CD14-positive monocyte (primary cell): ENCODE measurements at regions not wholly inside any gene's neighbourhood (a gene's known extent, or its start where the extent isn't known, plus 50 kb on each side); places are given as distances from the start of the nearest gene placed in this dataset.

Experiments
- DNase-seq, 3 donors: peaks; one replicate each; pipeline ENCODE4 v3.0.0-alpha.2; 2011 to 2022
- H2AFZ ChIP-seq: 2 replicates; pipeline ENCODE4 v1.6.0; 2012; ENCODE audit warnings: mild to moderate bottlenecking, low read depth, low read length, inconsistent platforms; ENCODE audit not compliant: insufficient read depth, poor library complexity, severe bottlenecking
- H3K27ac ChIP-seq, 2 donors: 1 replicate in 1 of 2; 2 replicates in 1 of 2; pipeline ENCODE4 v1.5.1; 2012 to 2013; ENCODE audit warnings: low read length in 2 of 2, control low read depth in 1 of 2, inconsistent platforms in 1 of 2, low read depth in 1 of 2, mild to moderate bottlenecking in 1 of 2
- H3K27me3 ChIP-seq, 2 donors: one replicate each; pipeline versions ENCODE4 v1.6.0 to v1.6.1; 2011 to 2013; ENCODE audit warnings: low read length in 2 of 2; ENCODE audit not compliant: control insufficient read depth in 2 of 2, insufficient read depth in 2 of 2
- H3K36me3 ChIP-seq, 2 donors: replicated peaks in 1 of 2; 1 replicate in 1 of 2; 2 replicates in 1 of 2; pipeline versions ENCODE4 v1.5.1 to v1.6.1; 2012 to 2013; ENCODE audit warnings: low read length in 2 of 2, control low read depth in 1 of 2, inconsistent platforms in 1 of 2, mild to moderate bottlenecking in 1 of 2; ENCODE audit not compliant: insufficient read depth in 2 of 2, control insufficient read depth in 1 of 2
- H3K4me1 ChIP-seq, 2 donors: 1 replicate in 1 of 2; 2 replicates in 1 of 2; pipeline versions ENCODE4 v1.5.1 to v1.6.1; 2012 to 2013; ENCODE audit warnings: low read length in 2 of 2, control low read depth in 1 of 2, inconsistent platforms in 1 of 2, mild to moderate bottlenecking in 1 of 2, moderate library complexity in 1 of 2; ENCODE audit not compliant: insufficient read depth in 2 of 2, control insufficient read depth in 1 of 2
- H3K4me2 ChIP-seq: replicated peaks from 2 replicates; pipeline ENCODE3; 2012; ENCODE audit warnings: low read length, moderate library complexity, mild to moderate bottlenecking; ENCODE audit not compliant: poor library complexity, severe bottlenecking; ENCODE audit errors: extremely low read depth
- H3K4me3 ChIP-seq, 3 experiments: fragments of 200-600 bp in 1 of 3; sonication (generic) in 1 of 3; replicated peaks in 1 of 3; 1 replicate in 2 of 3; 2 replicates in 1 of 3; pipeline ENCODE4 v1.5.1; 2011 to 2013; ENCODE audit warnings: low read length in 3 of 3, mild to moderate bottlenecking in 3 of 3, control low read depth in 2 of 3, low read depth in 2 of 3, inconsistent platforms in 1 of 3, moderate library complexity in 1 of 3
- H3K79me2 ChIP-seq: 2 replicates; pipeline ENCODE4 v1.6.0; 2012; ENCODE audit warnings: mild to moderate bottlenecking, control low read depth, inconsistent platforms, low read length, moderate library complexity; ENCODE audit not compliant: insufficient read depth
- H3K9ac ChIP-seq: 2 replicates; pipeline ENCODE4 v1.6.0; 2017; ENCODE audit warnings: low read length, mild to moderate bottlenecking; ENCODE audit not compliant: insufficient read depth, poor library complexity, severe bottlenecking
- H3K9me3 ChIP-seq, 2 donors: replicated peaks in 1 of 2; 1 replicate in 1 of 2; 2 replicates in 1 of 2; pipeline versions ENCODE4 v1.5.1 to v1.6.1; 2012 to 2013; ENCODE audit warnings: low read length in 2 of 2, control low read depth in 1 of 2; ENCODE audit not compliant: control insufficient read depth in 1 of 2, insufficient read depth in 1 of 2
- H4K20me1 ChIP-seq: 2 replicates; pipeline ENCODE4 v1.6.0; 2012; ENCODE audit warnings: mild to moderate bottlenecking, low read length, control low read depth, moderate library complexity; ENCODE audit not compliant: insufficient read depth
- H3K27ac Mint-ChIP-seq, 7 donors: one replicate each; pipeline ENCODE4 v1.8.0; 2020; ENCODE audit warnings: mild to moderate bottlenecking in 7 of 7, mixed read lengths in 7 of 7, moderate library complexity in 6 of 7, inconsistent platforms in 2 of 7
- H3K27me3 Mint-ChIP-seq, 3 donors: one replicate each; pipeline ENCODE4 v1.8.0; 2021 to 2022; ENCODE audit warnings: low read depth in 3 of 3, mild to moderate bottlenecking in 3 of 3, mixed read lengths in 3 of 3, moderate library complexity in 3 of 3, inconsistent platforms in 1 of 3
- H3K36me3 Mint-ChIP-seq, 2 donors: one replicate each; pipeline ENCODE4 v1.8.0; 2020; ENCODE audit warnings: mixed read lengths in 2 of 2, inconsistent platforms in 1 of 2, mild to moderate bottlenecking in 1 of 2
- H3K4me1 Mint-ChIP-seq: one replicate; pipeline ENCODE4 v1.8.0; 2020; ENCODE audit warnings: mild to moderate bottlenecking, mixed read lengths
- H3K4me3 Mint-ChIP-seq, 2 donors: one replicate each; pipeline ENCODE4 v1.8.0; 2020; ENCODE audit warnings: mild to moderate bottlenecking in 2 of 2, mixed read lengths in 2 of 2, moderate library complexity in 1 of 2
- H3K9me3 Mint-ChIP-seq, 7 donors: one replicate each; pipeline ENCODE4 v1.8.0; 2020 to 2022; ENCODE audit warnings: mixed read lengths in 7 of 7, mild to moderate bottlenecking in 6 of 7, moderate library complexity in 6 of 7, inconsistent platforms in 2 of 7
- CTCF ChIP-seq: fragments of 200-600 bp; IDR thresholded peaks from one replicate; pipeline ENCODE4 v1.8.0; 2022; ENCODE audit warnings: antibody characterized with exemption, mild to moderate bottlenecking
- WGBS: methylation state at CpG from one replicate; pipeline ENCODE4 v1.1.5; 2013; ENCODE audit warnings: missing lambda C conversion rate; ENCODE audit not compliant: insufficient coverage; 5-methylcytosine and 5-hydroxymethylcytosine counted together
- intact Hi-C, 2 donors: fragments of 100-400 bp; cut with micrococcal nuclease; formaldehyde crosslinking; loops; one replicate each; pipeline versions ENCODE4 v1.15.0 to v1.15.1; 2023

GRCh38 chr12:76223869-76224268 lies 124.3 kb downstream of the BBS10 start:
- Mint-ChIP-seq H3K36me3 (no peaks in the 10 kb centered on the region), H3K27me3 (peaks cover 0 to 4% (median 3%) of the 10 kb centered on the region in 3 donors), H3K27ac (no peak overlapping the region), H3K9me3 (peaks cover 0 to 1% (median 0%) of the 10 kb centered on the region in 7 donors), H3K4me3 (no peak overlapping the region), H3K4me1 (peaks cover 2% of the 10 kb centered on the region)
- Histone ChIP-seq H4K20me1 (no peaks in the 10 kb centered on the region), H3K27me3 (no peaks in the 10 kb centered on the region), H2AFZ (no peak overlapping the region), H3K36me3 (no peaks in the 10 kb centered on the region), H3K4me3 (no peak overlapping the region), H3K79me2 (no peaks in the 10 kb centered on the region), H3K4me1 (no peaks in the 10 kb centered on the region), H3K4me2 (no peak overlapping the region), H3K9ac (no peak overlapping the region), H3K27ac (no peak overlapping the region), H3K9me3 (no peaks in the 10 kb centered on the region)
- DNase-seq, result no peak
- no peak for TF ChIP-seq CTCF
- intact Hi-C loops, result no loop called here

- no peak for DNase-seq
- H3K27me3 Mint-ChIP-seq, result peaks cover 1 to 8% (median 2%) of the 10 kb centered on the region in 3 donors
- no peak overlapping the region for H2AFZ ChIP-seq
- no CpG with 5 or more reads among the region's 1 CpG for WGBS
- H3K4me3 ChIP-seq, result no peak overlapping the region
- H3K9ac ChIP-seq, result no peak overlapping the region
- no peak overlapping the region for H3K4me2 ChIP-seq
- H4K20me1 ChIP-seq, result no peaks in the 10 kb centered on the region
- H3K79me2 ChIP-seq, result no peaks in the 10 kb centered on the region
- H3K36me3 Mint-ChIP-seq, result no peaks in the 10 kb centered on the region
- peaks cover 0 to 3% (median 0%) of the 10 kb centered on the region in 7 donors for H3K9me3 Mint-ChIP-seq
- no peaks in the 10 kb centered on the region for H3K36me3 ChIP-seq
- no peak overlapping the region for H3K27ac ChIP-seq
- H3K9me3 ChIP-seq, result no peaks in the 10 kb centered on the region
- H3K4me1 Mint-ChIP-seq, result no peaks in the 10 kb centered on the region
- no peak overlapping the region for H3K27ac Mint-ChIP-seq
- H3K27me3 ChIP-seq, result no peaks in the 10 kb centered on the region
- no peak for TF ChIP-seq CTCF
- no peaks in the 10 kb centered on the region for H3K4me1 ChIP-seq
- no peak overlapping the region for H3K4me3 Mint-ChIP-seq
- intact Hi-C loops, result no loop called here
Measured at GRCh38 chr12:76220980-76221379, 127.2 kb downstream of the BBS10 start.
